NCI-H2196 (cell line): ENCODE measurements at regions not wholly inside any gene's neighbourhood (a gene's known extent, or its start where the extent isn't known, plus 50 kb on each side); places are given as distances from the start of the nearest gene placed in this dataset.

ENCODE experiments used
- DNase-seq: peaks from one replicate; lab custom pipeline; 2025; ENCODE audit not compliant: unreplicated experiment; lab: John Stamatoyannopoulos, UW

- no peak for DNase-seq
Measured at GRCh38 chr13:48842316-48842715, 133.4 kb upstream of the FNDC3A start.

GRCh38 chr13:48843630-48844380 lies 131.9 kb upstream of the FNDC3A start:
- DNase-seq: no peak

- no peak for DNase-seq
Measured at GRCh38 chr13:48844676-48845075, 131.0 kb upstream of the FNDC3A start.

- no peak for DNase-seq
Measured at GRCh38 chr13:48849515-48849914, 126.2 kb upstream of the FNDC3A start.

DNA sequence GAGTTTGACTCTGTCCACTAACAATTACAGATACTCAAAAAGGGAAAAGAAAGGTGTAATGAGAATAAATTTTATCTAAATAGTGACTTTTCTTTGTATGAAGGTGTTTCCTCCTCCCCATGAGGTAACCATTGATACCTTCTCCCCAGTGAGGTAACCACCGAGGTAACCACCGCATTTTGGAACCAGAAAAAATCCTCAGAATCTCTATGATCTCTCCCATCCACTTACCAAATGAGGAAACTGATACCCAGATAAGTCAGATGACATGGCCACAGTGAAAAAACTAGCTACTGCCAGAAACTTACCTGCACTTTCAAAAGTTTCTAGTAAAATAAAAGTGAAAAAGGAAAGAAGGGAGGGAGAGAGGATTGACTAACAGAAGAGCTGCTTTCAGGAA lies 124.0 kb upstream of the FNDC3A start:
- DNase-seq: no peak

GRCh38 chr13:48852911-48853727 lies 122.6 kb upstream of the FNDC3A start:
- no peak for DNase-seq

DNA sequence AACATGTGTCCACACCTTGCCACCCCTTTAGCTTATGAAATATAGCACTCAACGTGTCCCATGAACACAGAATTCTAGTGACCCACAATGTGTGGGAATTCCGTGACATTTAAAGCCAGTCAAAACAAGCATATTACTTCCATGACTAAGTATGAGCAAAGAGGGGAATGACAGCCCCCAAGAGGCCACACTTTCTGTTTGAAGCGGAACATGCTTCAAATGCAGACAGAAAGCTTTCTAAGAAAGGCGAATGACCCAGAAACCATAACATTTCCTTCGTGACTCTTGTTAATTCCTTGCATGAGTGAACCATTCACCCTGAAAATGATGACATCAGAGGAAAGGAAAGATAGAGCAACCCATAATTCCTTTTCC lies 122.0 kb upstream of the FNDC3A start:
- DNase-seq: no peak

DNA sequence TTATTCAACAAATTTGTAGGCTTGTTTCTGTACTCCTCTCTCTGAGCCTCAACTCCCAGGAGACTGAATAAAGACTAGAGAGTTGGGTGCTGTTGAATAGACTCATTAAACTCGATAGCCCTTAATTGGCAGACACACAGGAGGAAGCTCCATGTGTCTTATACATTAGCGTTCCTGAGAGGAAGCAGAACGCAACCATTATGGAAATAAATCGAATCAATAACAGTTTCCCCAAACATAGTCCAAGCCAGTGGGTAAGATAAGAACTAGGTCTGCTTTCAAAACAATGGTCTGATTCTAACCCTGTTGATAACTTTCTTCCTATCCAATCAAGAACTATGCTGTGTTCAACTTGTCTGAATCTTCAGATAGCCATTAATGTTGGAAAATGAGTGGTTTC lies 118.1 kb upstream of the FNDC3A start:
- no peak for DNase-seq

GRCh38 chr13:48858122-48858902 lies 117.4 kb upstream of the FNDC3A start:
- DNase-seq: no peak

- no peak for DNase-seq
Measured at GRCh38 chr13:48859272-48860105, 116.2 kb upstream of the FNDC3A start.

- DNase-seq: no peak
Measured at GRCh38 chr13:48860364-48860763, 115.3 kb upstream of the FNDC3A start.

- no peak for DNase-seq
Measured at GRCh38 chr13:48862572-48862971, 113.1 kb upstream of the FNDC3A start.

GRCh38 chr13:48864100-48864499 lies 111.6 kb upstream of the FNDC3A start:
- DNase-seq: no peak

GRCh38 chr13:48866249-48866648 lies 109.5 kb upstream of the FNDC3A start:
- no peak for DNase-seq

- DNase-seq: no peak
Measured at GRCh38 chr13:48873081-48873480, 102.6 kb upstream of the FNDC3A start.

DNA sequence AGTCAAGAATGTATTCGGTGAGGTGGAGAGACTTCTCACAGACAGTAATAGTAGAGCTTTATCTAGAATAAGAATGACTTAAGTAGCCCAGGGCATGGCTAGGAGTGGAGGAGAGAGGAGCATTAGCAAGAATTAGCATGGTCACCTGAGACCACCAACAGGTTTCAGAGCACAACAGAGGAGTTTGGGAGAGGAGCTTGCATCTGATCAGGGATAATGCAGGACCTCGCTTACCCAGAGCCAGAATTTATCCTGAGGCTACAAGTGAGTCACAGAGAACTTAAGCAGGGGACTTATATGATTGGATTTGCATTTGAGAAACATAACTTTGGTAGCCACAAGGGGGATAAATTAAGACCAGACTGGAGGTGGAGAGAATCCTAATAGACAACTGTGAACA lies 102.1 kb upstream of the FNDC3A start:
- no peak for DNase-seq

- DNase-seq: no peak
Measured at GRCh38 chr13:48874165-48874564, 101.5 kb upstream of the FNDC3A start.

- no peak for DNase-seq
Measured at GRCh38 chr13:48875047-48875446, 100.7 kb upstream of the FNDC3A start.

DNA sequence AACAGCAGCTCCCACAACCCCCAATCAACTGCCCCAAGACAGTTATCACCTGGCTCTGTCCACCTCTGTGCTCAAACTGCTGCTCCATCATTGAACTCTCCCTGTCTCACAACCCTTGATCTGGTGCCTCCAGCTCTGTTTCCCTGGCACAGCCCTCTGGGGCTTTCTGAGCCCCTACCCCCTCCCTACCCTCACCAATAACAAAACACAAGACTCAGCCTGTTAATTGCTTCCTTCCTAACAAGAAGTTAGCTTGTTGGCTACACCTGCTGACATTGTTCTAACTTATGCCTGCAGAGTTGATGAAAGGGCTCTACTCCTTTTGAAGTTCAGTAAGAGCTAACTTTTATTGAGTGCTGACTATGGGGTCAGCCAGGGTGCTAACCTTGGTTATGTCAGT lies 99.4 kb upstream of the FNDC3A start:
- DNase-seq: no peak

DNA sequence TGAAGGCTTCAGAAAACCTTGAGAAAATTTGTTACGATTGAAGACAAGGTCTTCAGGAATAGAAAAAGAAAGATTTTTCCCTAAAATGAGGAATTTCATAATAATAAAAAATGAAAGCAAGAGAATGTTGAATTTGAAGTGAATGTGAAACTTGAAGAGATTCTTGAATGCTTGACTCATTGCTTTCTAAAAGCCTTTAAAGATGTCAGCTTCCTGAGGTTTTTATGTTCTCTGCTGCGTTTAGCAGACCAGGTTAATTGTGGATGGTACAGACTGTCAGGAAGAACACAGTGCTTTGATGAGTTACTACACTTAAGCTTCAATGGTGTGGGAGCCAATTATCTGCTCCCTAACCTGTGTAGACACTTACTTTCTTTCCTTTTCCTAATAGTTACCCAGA lies 96.3 kb upstream of the FNDC3A start:
- DNase-seq: no peak

DNA sequence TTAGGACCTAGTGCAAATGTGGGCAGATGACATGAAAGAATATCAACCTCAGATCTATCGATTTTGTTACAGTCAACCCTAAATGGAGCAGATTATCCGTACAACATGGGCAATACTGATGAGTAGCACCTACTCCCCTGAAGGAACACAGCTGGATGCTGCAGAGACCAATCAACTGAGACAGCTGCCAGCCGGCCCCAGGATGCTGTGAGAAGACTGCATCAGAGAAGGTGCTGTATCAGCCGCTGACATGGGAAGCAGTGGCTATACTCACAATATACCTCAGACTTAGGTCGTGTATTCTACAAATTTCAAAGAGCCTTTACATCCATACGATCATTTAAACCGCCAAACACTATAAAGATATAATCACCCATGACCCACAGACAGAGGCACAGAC lies 95.9 kb upstream of the FNDC3A start:
- no peak for DNase-seq
